Frontal cortex (tissue), 3 donors: ENCODE measurements at regions not wholly inside any gene's neighbourhood (a gene's known extent, or its start where the extent isn't known, plus 50 kb on each side); places are given as distances from the start of the nearest gene placed in this dataset.
"Not testable (repeated sequence)": the region's sequence is repeated elsewhere in the genome, so short reads cannot be mapped to it uniquely, and the experiment has no call there.

Experiments used
- DNase-seq, 2 donors: peaks; one replicate each; pipeline ENCODE4 v3.0.0; 2012; ENCODE audit warnings: low spot score in 2 of 2
- FAIRE-seq: peaks from 2 replicates; lab custom pipeline; 2012; peaks lifted over from hg19 to GRCh38; lab: Jason Lieb, UNC
- donor health status: control.
- donor health status: control.
- donor health status: control.

DNA sequence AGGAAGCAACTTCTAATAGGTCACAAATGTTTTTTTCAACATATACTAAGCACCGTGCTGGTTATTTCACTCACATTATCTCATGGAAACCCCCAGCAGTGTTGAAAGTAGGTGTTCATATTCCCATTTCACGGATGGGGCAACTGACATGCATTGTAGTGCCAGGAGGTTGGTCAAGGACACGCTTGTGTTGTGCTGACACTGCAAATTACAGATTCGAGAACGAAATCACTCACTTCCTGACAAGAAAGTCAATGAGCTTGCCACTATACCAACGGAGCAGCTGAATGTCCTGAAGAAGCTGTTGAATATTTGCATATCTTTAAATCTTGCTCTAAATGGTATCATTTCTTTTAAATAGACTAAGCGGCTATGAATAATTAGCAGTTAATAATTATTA is 378.0 kb upstream of the C16orf82 start:
- no peak for DNase-seq
- FAIRE-seq, result no peak

DNA sequence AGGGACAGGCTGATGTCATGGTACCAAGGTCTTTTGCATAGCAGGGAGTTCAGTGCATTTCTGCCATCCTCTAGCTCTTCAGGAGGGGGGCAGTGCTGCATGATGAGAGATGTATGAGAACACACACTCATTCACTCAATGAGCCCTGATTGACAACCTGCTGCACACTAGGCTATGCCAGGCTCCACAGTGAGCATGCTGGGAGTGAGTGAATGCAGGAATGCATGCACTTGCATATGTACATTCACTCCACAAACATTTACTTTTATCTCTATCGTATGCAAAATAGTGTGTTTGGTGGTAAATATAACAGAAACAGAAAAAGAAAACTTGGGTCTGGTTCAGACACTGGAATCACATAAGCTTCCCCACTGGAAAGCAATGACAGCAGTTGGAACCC is 374.1 kb upstream of the C16orf82 start:
- no peak for FAIRE-seq
- no peak for DNase-seq

DNA sequence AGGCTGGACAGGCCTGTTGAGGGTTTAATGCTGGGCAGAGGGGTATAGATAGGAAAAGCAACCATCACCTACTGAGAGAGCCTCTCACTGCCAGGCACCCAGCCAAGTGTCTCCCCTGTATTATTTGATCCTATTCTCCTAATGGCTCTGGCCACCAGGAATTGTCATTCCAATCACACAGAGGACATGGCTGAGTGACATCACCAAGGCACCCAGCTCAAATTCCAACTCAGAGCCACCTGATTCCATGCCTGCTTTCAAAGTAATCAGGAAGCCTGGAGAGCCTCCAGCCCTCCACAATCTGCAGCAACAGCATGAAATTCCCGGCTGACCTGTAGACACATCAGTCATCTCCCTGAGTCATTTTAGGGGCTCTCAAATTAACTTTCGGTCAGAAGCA is 368.9 kb upstream of the C16orf82 start:
- no peak for FAIRE-seq
- no peak for DNase-seq

- FAIRE-seq, result no peak
- no peak for DNase-seq
These were observed 366.5 kb upstream of the C16orf82 start for GRCh38 chr16:26700250-26700649.

DNA sequence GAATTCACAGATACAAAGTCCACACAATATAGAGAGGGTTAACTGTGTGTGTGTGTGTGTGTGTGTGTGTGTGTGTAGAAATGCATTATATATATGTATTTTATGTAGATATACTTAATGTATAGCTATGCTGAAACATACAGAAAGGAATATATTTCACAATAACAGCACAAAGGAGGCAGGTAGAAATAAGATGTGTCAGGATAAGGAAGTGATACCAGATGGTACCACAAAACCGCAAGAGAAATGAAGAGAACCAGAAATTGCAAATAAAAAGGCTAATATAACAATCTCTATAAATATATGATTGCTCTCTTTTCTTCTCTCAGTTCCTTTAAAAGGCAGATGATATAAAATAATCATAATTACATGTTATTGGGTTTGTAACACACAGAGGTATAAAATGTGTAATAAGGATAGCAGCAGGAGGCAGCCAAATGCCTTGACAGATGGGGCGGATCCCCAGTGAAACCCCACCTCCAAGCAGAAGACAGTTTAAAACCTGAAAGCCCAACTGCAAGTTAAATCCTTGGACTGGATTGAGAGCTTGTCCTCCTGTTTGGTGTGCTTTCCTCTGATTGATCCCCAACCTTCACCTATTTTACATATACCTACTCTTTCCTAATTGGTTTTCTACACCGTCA is 365.4 kb upstream of the C16orf82 start:
- DNase-seq, result no peak
- FAIRE-seq, result no peak

GRCh38 chr16:26705346-26705745 is 361.4 kb upstream of the C16orf82 start:
- DNase-seq, result no peak
- FAIRE-seq, result no peak

- DNase-seq, result no peak
- FAIRE-seq, result no peak
These were observed 358.3 kb upstream of the C16orf82 start for GRCh38 chr16:26708428-26708827.

GRCh38 chr16:26709175-26709574 is 357.6 kb upstream of the C16orf82 start:
- DNase-seq, result no peak
- no peak for FAIRE-seq

DNA sequence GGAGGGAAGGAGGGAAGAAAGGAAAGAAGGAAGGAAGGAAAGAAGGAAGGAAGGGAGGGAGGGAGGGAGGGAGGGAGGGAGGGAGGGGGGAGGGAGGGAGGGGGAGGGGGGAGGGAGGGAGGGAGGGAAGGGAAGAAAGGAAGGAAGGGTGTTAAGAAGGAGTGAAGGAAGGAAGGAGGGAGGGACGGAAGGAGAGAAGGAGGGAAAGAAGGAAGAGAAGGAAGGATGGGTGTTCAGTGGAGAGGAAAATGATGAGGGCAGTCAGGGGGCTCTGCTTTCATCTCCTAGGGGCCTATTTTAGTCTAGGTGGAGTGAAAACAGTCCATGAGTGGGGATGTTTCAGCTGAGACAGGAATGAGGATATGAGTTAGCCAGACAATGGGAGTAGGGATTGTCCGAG is 357.0 kb upstream of the C16orf82 start:
- FAIRE-seq (no peak), DNase-seq (no peak)

GRCh38 chr16:26710450-26710849 is 356.3 kb upstream of the C16orf82 start:
- no peak for DNase-seq
- FAIRE-seq, result no peak

GRCh38 chr16:26712876-26713275 is 353.9 kb upstream of the C16orf82 start:
- FAIRE-seq (no peak), DNase-seq (no peak)

DNA sequence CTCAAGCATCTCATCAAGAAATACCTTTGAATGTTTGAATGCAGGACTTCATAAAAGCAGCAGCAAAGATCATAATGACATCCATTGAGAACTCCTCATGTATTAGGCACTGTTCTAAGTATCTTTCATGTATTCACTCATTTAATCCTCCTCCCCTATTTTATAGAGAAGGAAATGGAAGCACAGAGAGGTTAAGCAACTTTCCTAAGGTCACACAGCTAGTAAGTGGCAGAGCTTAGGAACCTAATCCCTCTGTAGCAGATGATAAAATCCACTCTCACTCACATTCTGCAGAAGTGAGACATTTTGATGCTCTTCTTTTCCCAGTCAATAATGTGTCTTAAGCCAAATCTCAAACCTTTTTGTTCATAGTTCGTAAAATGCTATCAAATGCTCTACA is 350.8 kb upstream of the C16orf82 start:
- FAIRE-seq (no peak), DNase-seq (no peak)

- FAIRE-seq (no peak), DNase-seq (no peak)
These were observed 348.9 kb upstream of the C16orf82 start for GRCh38 chr16:26717826-26718225.

GRCh38 chr16:26721290-26721689 is 345.4 kb upstream of the C16orf82 start:
- no peak for FAIRE-seq
- DNase-seq, result no peak

- FAIRE-seq, DNase-seq: not testable (repeated sequence)
These were observed 344.8 kb upstream of the C16orf82 start for GRCh38 chr16:26721957-26722356.

DNA sequence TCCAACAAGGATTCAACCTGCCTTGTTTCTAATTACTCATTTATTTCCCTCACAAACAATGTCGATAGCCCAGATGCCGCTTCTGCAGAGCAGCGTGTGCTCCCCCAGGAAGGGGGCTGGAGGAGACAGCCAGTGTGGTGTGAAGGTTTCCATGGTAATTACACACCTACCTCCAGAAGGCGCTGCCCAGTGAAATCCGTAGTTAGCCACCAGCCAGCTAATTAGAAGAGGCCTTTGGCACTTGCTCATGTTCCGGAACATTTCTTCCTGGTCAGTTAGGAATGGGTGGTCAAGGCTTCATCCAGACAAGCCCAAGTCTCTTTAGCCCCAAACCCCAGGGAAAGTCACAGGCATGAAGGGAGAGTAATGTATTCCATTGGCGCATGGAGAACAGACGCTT is 342.5 kb upstream of the C16orf82 start:
- FAIRE-seq, result no peak
- DNase-seq, result no peak

- no peak for FAIRE-seq
- DNase-seq, result no peak
These were observed 338.9 kb upstream of the C16orf82 start for GRCh38 chr16:26727848-26728247.

GRCh38 chr16:26729951-26730541 is 336.7 kb upstream of the C16orf82 start:
- no peak for DNase-seq

GRCh38 chr16:26731729-26732128 is 335.0 kb upstream of the C16orf82 start:
- no peak for FAIRE-seq
- no peak for DNase-seq

More at GRCh38 chr16:26729951-26730541, 336.7 kb upstream of the C16orf82 start:
- no peak for FAIRE-seq

- FAIRE-seq (no peak), DNase-seq (no peak)
These were observed 333.0 kb upstream of the C16orf82 start for GRCh38 chr16:26733710-26734109.

- FAIRE-seq (no peak), DNase-seq (no peak)
These were observed 331.2 kb upstream of the C16orf82 start for GRCh38 chr16:26735521-26735920.

GRCh38 chr16:26736084-26736483 is 330.6 kb upstream of the C16orf82 start:
- DNase-seq (no peak), FAIRE-seq (no peak)
